GM10266 (cell line): ENCODE measurements at regions not wholly inside any gene's neighbourhood (a gene's known extent, or its start where the extent isn't known, plus 50 kb on each side); places are given as distances from the start of the nearest gene placed in this dataset.
"Not testable (repeated sequence)": the region's sequence is repeated elsewhere in the genome, so short reads cannot be mapped to it uniquely, and the experiment has no call there.

ENCODE experiments used
- DNase-seq: peaks from one replicate; pipeline ENCODE4 v3.0.0; 2012; ENCODE audit errors: extremely low spot score

DNA sequence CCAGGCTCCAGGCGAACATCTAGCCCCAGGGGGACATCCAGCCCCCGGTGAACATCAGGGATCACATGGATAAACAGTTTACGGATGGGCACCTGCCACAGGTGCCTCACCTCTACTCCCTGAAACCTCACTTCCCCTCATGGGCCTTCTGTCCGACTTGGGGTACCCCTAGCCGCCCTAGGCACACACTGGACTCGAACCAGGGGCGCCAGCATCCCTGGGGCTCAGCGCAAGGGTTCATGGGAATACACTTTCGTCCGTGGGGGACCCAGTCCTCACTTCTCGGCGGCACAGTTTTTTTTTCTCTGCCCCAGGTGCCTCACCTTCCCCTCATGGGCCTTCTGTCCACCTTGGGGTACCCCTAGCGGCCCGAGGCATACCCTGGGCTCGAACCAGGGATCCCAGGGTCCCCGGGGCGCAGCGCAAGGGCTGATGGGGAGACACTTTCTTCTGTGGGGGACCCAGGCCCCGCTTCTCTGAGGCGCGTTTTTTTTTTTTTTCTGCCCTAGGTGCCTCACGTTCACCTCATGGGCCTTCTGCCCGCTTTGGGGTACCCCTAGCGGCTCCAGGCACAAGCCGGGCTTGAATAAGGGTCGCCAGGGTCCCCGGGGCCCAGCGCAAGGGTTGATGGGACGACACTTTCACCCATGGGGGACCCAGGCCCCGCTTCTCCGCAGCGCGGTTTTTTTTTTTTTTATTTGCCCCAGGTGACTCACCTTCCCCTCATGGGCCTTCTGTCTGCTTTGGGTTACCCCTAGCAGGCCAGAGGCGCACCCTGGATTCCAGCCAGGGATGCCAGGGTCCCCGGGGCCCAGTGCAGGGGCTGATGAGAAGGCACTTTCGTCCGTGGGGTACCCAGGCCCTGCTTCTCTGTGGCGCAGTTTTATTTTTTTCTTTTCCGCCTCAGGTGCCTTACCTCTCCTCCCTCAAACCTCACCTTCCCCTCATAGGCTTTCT is 1483.5 kb upstream of the TPTE start:
- not testable (repeated sequence) for DNase-seq

DNA sequence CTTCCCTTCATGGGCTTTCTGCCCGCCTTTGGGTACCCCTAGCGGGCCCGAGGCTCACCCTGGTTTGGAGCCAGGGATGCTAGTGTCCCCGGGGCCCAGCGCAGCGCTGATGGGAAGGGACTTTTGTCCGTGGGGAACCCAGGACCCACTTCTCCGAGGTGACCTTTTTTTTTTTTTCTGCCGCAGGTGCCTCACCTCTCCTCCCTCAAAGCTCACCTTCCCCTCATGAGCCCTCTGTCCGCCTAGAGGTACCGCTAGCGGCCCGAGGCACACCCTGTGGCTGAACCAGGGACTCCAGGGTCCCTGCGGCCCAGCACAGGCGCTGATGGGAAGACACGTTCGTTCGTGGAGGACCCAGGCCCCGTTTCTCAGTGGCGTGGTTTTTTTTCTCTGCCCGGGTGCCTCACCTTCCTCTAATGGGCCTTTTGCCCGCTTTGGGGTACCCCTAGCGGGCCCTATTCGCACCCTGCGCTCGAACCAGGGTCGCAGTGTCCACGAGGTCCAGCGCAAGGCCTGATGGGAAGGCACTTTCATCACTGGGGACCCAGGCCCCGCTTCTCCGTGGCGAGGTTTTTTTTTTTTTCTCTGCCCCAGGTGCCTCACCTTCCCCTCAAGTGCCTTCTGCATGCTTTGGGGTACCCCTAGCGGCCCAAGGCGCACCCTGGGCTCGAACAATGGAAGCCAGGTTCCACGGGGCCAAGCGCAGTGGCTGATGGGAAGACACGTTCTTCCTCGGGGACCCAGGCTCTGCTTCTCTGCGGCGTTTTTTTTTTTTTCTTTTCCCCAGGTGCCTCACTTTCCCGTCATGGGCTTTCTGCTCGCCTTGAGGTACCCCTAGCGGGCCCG is 1481.6 kb upstream of the TPTE start:
- DNase-seq, result not testable (repeated sequence)

DNA sequence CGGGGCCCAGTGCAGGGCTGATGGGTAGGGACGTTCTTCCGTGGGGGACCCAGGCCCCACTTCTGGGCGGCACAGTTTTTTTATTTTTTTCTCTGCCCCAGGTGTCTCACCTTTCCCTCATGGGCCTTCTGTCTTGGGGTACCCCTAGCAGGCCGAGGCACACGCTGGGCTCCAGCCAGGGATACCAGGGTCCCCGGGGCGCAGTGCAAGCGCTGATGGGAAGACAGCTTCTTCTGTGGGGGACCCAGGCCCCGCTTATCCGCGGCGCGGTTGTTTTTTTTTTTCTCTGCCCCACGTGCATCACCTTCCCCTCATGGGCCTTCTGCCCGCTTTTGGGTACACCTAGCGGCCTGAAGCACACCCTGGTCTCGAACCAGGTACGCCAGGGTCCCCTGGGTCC is 1481.0 kb upstream of the TPTE start:
- DNase-seq, result not testable (repeated sequence)

DNA sequence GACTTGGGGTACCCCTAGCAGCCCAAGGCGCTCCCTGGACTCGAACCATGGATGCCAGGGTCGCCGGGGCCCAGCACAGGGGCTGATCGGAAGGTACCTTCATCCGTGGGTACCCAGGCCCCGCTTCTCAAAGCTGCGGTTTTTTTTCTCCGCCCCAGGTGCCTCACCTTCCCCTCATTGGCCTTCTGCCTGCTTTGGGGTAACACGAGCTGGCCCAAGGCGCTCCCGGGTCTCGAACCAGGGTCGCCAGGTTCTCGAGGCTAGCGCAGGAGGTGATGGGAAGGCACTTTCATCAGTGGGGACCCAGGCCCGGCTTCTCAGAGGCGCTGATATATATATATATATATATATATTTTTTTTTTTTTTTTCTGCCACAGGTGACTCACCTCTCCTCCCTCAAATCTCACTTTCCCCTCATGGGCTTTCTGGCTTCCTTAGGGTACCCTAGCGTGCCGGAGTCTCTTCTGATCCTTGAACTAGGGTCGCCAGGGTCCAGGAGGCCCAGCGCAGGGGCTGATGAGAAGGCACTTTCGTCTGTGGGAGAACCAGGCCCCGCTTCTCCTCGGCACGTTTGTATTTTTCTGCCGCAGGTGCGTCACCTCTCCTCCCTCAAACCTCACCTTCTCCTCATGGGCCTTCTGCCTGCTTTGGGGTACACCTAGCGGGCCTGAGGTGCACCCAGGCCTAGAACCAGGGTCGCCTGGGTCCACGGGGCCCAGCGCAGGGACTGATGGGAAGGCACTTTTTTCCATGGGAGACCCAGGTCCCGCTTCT is 1480.0 kb upstream of the TPTE start:
- not testable (repeated sequence) for DNase-seq

DNA sequence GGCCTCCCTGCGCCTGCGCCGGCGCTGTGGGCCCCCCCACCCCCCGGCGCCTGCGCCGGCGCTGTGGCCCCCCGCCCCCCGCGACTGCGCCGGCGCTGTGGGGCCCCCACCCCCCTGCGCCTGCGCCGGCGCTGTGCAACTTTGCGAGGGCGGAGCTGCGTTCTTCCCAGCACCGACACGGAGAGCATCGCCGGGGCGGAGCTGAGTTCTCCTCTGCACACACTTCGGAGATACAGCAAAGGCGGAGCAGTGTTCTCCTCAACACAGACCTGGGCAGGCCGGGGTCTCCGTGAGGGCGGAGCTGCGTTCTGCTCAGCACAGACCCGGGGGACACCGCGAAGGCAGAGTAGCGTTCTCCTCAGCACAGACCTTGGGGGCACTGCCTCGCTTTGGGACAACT is 1478.3 kb upstream of the TPTE start:
- DNase-seq, result not testable (repeated sequence)

DNA sequence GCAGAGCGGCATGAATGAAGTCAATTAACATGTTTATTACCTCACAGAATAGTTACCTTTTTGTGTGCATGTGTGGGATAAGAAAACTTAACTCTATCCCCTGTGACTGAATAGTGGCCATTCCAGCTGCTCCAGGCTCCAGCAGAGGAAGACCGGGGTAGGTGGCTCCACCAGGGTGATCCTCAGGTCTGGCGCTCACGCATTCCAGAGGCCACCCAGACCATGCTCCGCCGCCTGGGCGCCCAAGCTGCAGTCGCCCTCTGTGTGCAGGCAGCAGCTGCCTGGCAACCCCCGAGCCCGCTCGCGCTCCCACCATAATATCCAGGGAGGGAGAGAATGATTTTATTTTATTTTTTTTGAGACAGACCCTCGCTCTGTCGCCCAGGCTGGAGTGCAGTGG is 1474.5 kb upstream of the TPTE start:
- not testable (repeated sequence) for DNase-seq

DNA sequence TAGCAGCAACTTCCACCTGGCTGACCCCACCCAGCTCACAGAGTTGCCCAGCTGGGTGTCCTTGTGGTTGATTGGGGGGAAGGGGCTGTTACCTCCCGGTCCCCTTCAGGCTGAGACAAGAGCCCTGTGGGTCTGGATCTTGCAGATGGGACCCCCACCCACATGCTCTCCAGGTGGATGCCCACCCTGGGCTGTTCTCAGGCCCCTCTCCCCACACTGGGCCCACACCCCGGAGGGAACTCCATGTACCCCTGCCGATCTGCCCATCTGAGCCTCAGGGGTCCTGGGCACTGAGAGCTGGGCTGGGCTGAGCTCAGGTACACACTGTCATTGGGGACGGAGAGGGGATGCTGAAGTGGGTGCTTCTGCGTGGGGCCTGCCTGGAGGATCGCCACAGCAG is 1453.9 kb upstream of the TPTE start:
- DNase-seq, result not testable (repeated sequence)

DNA sequence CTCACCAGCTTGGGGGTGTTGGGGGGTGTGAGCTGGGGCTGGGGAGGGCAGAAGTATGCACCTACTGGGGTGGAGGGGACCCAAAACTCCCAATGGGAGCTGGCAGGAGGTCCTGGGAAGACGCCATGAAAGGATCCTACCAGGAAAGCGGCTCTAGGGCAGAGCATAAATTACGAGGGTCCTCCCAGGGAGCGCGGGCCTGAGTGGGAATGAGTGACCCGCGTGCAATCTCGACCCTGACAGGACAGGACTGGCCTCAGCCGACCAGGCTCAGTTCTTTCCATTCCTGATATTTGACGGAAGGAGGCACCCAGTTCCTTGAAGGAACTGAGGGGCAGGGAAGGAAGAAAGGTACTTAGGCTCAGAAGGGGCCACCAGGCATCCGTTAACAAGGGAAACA is 1452.8 kb upstream of the TPTE start:
- DNase-seq, result not testable (repeated sequence)

DNA sequence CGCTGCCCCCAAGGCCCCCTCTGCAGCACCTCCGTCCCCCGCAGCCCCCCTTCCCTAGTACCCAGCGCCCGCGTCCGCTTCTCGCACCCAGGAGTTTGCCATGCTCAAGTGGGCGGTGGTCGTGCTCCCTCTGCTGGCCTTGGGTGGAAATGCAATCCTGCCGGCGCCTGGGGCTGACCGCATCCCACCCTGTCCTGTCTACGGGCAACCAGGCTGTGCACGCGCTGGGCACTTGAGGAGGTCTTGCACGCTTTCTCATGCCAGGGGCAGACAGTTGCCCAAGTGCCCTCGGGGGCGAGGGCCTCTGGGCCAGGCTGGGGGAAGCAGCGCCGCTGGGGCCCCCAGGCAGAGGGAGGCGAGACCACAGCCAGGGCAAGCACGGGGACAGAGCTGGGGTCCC is 1450.7 kb upstream of the TPTE start:
- DNase-seq, result not testable (repeated sequence)

DNA sequence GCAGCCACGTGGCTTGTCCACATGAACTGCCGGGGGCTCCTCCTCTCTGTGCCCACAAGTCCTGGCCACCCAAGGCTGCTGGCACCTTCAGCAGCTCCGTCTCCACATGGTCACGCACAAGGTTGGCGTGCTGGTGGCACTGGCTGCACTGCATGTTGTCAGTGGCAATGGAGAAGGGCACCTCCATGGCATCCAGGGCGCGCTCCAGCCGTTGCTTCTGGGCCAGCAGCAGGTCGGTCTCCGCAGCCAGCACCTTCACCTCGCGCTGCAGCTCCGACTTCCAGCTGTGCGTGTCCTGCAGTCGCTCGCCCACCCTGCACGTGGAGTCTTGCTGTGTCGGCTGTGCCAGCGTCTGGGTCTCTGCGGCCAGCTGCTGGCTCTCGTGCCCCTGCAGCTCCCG is 1448.4 kb upstream of the TPTE start:
- DNase-seq, result not testable (repeated sequence)

DNA sequence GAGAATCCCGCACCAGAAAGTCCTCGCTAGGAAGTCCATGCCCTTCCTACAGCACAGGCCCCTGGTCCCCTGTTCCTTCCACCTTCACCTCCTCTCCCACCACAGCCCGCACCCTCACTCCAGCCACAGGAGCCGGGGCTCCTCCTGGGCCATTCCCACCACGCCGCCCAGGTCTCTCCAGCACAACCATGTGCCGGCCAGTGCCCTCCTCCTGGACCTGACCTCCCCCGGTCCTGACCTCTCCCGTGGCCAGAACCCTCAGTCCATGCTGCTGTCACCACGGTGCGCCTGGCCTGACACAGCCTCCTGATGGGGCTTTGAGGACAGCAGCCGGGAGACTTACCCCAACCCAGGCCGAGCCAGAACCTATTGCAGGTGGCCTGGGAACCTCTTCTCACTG is 1446.6 kb upstream of the TPTE start:
- DNase-seq, result not testable (repeated sequence)

DNA sequence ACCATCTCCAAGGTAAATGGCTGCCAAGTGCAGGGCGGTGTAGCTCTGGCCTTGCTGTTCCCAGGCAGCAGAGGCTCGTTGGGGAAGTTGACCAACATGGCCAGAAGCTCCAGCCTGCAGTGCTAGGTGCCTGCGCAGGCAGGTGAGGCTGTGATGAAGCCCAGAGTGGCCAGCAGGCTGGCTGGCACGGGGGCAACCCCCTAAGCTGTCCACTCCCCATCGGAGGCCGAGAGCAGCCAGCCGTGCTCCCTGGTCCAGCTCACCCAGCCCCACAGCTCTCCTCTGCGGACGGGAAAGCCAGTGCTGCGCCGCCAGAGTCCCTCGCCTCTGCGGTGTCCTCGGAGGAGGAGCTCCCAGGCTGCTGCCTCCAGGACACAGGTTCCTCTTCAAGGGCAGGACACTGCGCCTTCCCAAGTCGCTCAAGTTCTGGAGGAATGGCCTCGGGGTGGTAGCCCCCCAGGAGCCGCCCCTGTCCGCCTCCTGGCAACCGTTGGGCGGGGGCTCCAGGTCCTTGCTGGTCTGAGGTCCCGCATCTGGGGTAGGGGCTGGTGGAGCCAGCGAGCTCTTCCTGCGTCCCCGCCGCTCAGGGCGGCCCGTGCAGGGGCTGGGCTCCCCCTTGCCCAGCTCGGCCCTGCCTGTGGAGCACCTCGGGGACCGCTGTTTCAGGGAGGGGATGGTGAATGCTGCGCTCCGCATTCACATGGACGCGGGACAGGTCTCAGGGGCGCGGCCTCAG is 1438.1 kb upstream of the TPTE start:
- DNase-seq, result not testable (repeated sequence)

DNA sequence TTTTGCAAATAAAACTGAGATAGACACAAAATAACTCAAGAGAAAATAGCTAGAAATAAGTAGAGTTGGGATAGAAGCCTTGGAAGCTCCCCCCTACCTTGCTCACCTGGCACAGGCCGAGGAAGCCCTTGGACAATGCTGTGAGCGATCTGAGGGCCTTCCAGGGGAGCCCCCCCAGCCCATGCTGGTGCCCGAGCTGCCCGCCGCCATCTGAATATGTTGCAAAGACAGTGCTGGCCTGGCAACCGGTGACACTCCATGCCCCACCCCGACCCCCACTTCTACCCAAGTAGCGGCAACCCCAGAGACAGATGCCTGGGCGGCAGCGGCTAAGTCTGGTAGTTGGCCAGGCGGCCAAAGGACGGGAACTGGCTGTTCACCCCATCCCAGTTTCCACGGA is 1435.1 kb upstream of the TPTE start:
- DNase-seq, result not testable (repeated sequence)

DNA sequence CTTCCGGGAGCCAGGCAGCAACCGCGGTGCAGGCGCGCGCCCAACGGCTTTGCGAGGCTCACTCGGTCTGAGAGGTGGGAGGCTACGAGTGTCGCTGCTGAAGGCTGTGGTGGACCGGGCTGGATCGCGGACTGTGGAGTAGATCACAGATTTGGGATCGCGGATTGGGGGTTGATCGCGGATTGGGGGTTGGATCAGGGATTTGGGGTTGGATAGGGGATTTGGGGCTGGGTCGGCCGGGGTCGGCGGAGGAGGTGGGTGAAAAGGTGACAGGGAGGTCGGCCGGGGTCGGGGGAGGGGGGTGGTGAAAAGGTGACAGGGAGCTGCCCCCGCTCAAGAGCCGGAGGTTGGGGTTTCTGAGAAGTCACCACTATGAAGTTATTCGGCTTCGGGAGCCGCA is 1433.6 kb upstream of the TPTE start:
- DNase-seq, result not testable (repeated sequence)

DNA sequence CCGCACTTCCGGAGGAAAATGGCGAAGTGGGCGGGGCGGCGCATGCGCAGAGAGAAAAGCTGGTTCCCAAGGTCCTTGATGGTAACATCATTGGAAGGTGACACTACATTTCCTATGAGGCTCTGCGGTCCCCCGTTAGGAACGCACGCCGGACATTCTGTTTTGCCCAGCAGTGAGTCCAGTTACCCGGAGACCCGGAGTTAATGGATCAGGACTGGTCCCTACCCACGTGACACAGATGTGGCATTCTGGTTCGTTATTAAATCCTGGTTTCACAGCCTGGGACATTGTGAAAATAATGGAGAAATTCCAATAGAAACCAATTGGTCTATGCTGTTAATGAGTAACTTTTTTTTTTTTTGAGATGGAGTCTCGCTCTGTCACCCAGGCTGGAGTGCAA is 1391.6 kb upstream of the TPTE start:
- not testable (repeated sequence) for DNase-seq

DNA sequence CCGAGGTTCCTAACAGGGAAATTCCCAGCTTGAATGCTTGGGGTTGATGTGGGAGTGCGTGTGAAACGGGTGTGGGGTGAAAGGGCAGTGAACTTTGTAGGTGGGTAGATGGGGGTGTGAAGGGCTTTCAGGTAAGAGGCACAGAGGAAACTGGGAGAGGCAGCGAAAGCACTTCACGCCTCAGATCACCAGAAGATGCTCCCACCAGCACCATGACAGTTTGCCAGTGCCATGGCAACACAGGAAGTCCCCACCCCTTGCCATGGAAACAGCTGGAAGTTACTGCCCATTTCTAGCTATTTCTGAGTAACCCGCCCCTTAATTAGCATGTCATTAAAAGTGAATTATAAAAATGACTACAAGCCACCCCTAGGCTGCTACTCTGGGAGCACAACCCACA is 1390.6 kb upstream of the TPTE start:
- not testable (repeated sequence) for DNase-seq
